HEK293 (cell line): ENCODE measurements at regions not wholly inside any gene's neighbourhood (a gene's known extent, or its start where the extent isn't known, plus 50 kb on each side); places are given as distances from the start of the nearest gene placed in this dataset.
"Not testable (repeated sequence)": the region's sequence is repeated elsewhere in the genome, so short reads cannot be mapped to it uniquely, and the experiment has no call there.

Experiments used
- CTCF ChIA-PET: fragments of 350-600 bp; formaldehyde crosslinking; extraction: SDS; loops from one replicate; lab custom pipeline; 2021; ENCODE audit warnings: antibody characterized with exemption; lab: Yijun Ruan, JAX
- POLR2A ChIA-PET: fragments of 300-600 bp; formaldehyde crosslinking; extraction: SDS; loops from one replicate; lab custom pipeline; 2020; ENCODE audit warnings: antibody characterized with exemption, inconsistent platforms; lab: Yijun Ruan, JAX
- H3K27ac ChIP-seq: fragments of 200-500 bp; sonication (Bioruptor generic); 2 replicates; pipeline ENCODE4 v1.5.1; 2014; ENCODE audit warnings: low read depth, low read length, control low read depth, inconsistent platforms; ENCODE audit errors: extremely low read depth
- H3K36me3 ChIP-seq, 2 experiments: fragments of 200-500 bp in 1 of 2; sonication (Bioruptor generic) in 1 of 2; 1 replicate in 1 of 2; 2 replicates in 1 of 2; pipeline ENCODE4 v1.5.1; 2014 to 2017; ENCODE audit warnings: inconsistent platforms in 2 of 2, low read length in 2 of 2; ENCODE audit not compliant: control insufficient read depth in 2 of 2, insufficient read depth in 1 of 2
- H3K4me1 ChIP-seq: fragments of 200-500 bp; sonication (Bioruptor generic); 2 replicates; pipeline ENCODE4 v1.5.1; 2014; ENCODE audit warnings: mild to moderate bottlenecking, low read length, inconsistent platforms; ENCODE audit not compliant: control insufficient read depth, insufficient read depth
- H3K4me3 ChIP-seq: 2 replicates; pipeline ENCODE4 v1.5.1; 2011; ENCODE audit warnings: low read depth, mild to moderate bottlenecking, control low read depth, low read length, moderate library complexity
- H3K9me3 ChIP-seq: fragments of 200-500 bp; sonication (Bioruptor generic); 2 replicates; pipeline ENCODE4 v1.5.1; 2014; ENCODE audit warnings: low read depth, low read length, inconsistent platforms; ENCODE audit not compliant: control insufficient read depth, insufficient read depth
- HOXC10 ChIP-seq: sonication (generic); formaldehyde crosslinking; IDR thresholded peaks from 2 replicates; pipeline ENCODE4 v1.8.1; 2023; ENCODE audit warnings: mild to moderate bottlenecking, missing genetic modification reagents
- KLF16 ChIP-seq: fragments of 450-650 bp; formaldehyde crosslinking; IDR thresholded peaks from 2 replicates; pipeline ENCODE4 v1.5.1; 2017; ENCODE audit warnings: missing biosample characterization, missing genetic modification characterization
- KLF17 ChIP-seq: fragments of 450-650 bp; formaldehyde crosslinking; IDR thresholded peaks from 2 replicates; pipeline ENCODE4 v1.5.1; 2016; ENCODE audit warnings: missing biosample characterization, missing genetic modification characterization
- ZBTB1 ChIP-seq: fragments of 450-650 bp; formaldehyde crosslinking; IDR thresholded peaks from 2 replicates; pipeline ENCODE4 v1.5.1; 2016; ENCODE audit warnings: missing biosample characterization, missing genetic modification characterization
- ZBTB21 ChIP-seq: fragments of 450-650 bp; formaldehyde crosslinking; IDR thresholded peaks from 2 replicates; pipeline ENCODE4 v1.5.1; 2017; ENCODE audit warnings: missing biosample characterization, missing genetic modification characterization
- ZNF155 ChIP-seq: fragments of 450-650 bp; formaldehyde crosslinking; IDR thresholded peaks from 2 replicates; pipeline ENCODE4 v1.5.1; 2016; ENCODE audit warnings: missing biosample characterization, missing genetic modification characterization
- ZNF335 ChIP-seq: fragments of 450-650 bp; formaldehyde crosslinking; conservative IDR thresholded peaks from 2 replicates; pipeline ENCODE4 v1.5.1; 2016; ENCODE audit warnings: missing biosample characterization, missing genetic modification characterization
- ZNF404 ChIP-seq: fragments of 450-650 bp; formaldehyde crosslinking; IDR thresholded peaks from 2 replicates; pipeline ENCODE4 v1.5.1; 2017; ENCODE audit warnings: missing biosample characterization, missing genetic modification characterization
- ZNF558 ChIP-seq: fragments of 450-650 bp; formaldehyde crosslinking; IDR thresholded peaks from 2 replicates; pipeline ENCODE4 v1.5.1; 2016; ENCODE audit warnings: missing biosample characterization, missing genetic modification characterization
- ZNF670 ChIP-seq: fragments of 450-650 bp; formaldehyde crosslinking; IDR thresholded peaks from 2 replicates; pipeline ENCODE4 v1.5.1; 2016; ENCODE audit warnings: missing biosample characterization, missing genetic modification characterization, low read depth
- TF ChIP-seq, protein P1 (sequence below): fragments of 450-650 bp; formaldehyde crosslinking; IDR thresholded peaks from 2 replicates; pipeline ENCODE4 v1.5.1; 2016; ENCODE audit warnings: missing biosample characterization, missing genetic modification characterization

DNA sequence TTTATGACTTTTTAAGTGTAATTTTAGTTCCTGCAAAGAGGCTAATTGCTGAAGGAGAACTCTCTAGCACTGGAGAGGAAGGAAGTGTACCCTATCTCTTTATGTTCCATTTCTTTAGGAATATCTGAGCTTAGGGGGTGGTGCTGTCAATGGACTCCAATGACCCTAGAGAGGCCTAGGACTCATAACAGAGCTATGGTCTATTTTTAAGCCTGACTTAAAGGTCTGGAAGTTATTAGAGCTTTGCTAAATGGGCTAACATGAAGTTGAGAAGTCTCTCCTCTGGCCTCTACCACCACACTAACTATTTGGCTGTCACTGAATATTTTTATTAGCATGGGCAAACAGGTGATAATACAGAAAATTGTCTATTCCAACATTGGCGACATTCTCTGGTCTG, 152.2 kb downstream of the SPATA18 start:
- TF ChIP-seq KLF17 (tag by site-specific recombination), result no peak
- Histone ChIP-seq H3K4me3 (no peak overlapping the region), H3K9me3 (no peaks in the 10 kb centered on the region), H3K27ac (no peak overlapping the region), H3K36me3 (no peaks in the 10 kb centered on the region), H3K4me1 (no peaks in the 10 kb centered on the region)
- CTCF ChIA-PET, result no interaction called here
- POLR2A ChIA-PET, result no interaction called here

GRCh38 chr4:52204921-52205320, 153.8 kb downstream of the SPATA18 start:
- Histone ChIP-seq H3K27ac (no peak overlapping the region), H3K4me1 (no peaks in the 10 kb centered on the region), H3K4me3 (no peak overlapping the region), H3K9me3 (no peaks in the 10 kb centered on the region), H3K36me3 (no peaks in the 10 kb centered on the region)
- ChIA-PET POLR2A (no interaction called here), CTCF (no interaction called here)
- no peak for TF ChIP-seq ZBTB1 (tag by site-specific recombination)
- no peak for TF ChIP-seq KLF16 (tag by site-specific recombination)
- no peak for TF ChIP-seq ZNF155 (tag by site-specific recombination)
- TF ChIP-seq, protein P1, sequence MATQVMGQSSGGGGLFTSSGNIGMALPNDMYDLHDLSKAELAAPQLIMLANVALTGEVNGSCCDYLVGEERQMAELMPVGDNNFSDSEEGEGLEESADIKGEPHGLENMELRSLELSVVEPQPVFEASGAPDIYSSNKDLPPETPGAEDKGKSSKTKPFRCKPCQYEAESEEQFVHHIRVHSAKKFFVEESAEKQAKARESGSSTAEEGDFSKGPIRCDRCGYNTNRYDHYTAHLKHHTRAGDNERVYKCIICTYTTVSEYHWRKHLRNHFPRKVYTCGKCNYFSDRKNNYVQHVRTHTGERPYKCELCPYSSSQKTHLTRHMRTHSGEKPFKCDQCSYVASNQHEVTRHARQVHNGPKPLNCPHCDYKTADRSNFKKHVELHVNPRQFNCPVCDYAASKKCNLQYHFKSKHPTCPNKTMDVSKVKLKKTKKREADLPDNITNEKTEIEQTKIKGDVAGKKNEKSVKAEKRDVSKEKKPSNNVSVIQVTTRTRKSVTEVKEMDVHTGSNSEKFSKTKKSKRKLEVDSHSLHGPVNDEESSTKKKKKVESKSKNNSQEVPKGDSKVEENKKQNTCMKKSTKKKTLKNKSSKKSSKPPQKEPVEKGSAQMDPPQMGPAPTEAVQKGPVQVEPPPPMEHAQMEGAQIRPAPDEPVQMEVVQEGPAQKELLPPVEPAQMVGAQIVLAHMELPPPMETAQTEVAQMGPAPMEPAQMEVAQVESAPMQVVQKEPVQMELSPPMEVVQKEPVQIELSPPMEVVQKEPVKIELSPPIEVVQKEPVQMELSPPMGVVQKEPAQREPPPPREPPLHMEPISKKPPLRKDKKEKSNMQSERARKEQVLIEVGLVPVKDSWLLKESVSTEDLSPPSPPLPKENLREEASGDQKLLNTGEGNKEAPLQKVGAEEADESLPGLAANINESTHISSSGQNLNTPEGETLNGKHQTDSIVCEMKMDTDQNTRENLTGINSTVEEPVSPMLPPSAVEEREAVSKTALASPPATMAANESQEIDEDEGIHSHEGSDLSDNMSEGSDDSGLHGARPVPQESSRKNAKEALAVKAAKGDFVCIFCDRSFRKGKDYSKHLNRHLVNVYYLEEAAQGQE, result no peak
- no peak for TF ChIP-seq ZBTB21 (tag by site-specific recombination)

GRCh38 chr4:52207146-52207545, 156.0 kb downstream of the SPATA18 start:
- H3K36me3 ChIP-seq, H3K4me1 ChIP-seq, H3K9me3 ChIP-seq, H3K27ac ChIP-seq, CTCF ChIA-PET, POLR2A ChIA-PET, H3K4me3 ChIP-seq: not testable (repeated sequence)

DNA sequence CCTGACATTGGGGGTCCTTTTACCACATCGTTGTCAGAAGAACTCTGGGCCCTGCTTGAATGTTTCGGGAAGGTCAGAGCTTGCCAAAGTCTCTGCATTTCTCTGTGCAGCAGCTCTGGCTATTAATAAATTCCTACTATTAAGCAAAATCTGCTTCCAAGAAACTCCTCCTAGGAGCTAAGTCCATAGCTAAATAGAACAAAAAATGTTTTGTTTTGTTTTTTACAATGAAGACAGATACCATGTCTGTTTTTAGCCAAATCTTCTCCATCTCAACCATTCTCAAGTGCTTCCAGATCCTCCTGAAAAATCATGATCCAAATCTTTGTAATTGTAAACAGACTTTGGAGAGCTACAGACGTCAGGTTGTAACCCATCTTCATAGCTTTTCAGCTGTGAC, 161.6 kb downstream of the SPATA18 start:
- ChIA-PET CTCF (no interaction called here), POLR2A (no interaction called here)
- Histone ChIP-seq H3K9me3 (no peaks in the 10 kb centered on the region), H3K36me3 (no peaks in the 10 kb centered on the region), H3K27ac (no peak overlapping the region), H3K4me3 (no peak overlapping the region), H3K4me1 (no peaks in the 10 kb centered on the region)
- TF ChIP-seq ZNF558 (tag by site-specific recombination) (no peak), ZNF670 (no peak), ZNF404 (tag by site-specific recombination) (no peak)

DNA sequence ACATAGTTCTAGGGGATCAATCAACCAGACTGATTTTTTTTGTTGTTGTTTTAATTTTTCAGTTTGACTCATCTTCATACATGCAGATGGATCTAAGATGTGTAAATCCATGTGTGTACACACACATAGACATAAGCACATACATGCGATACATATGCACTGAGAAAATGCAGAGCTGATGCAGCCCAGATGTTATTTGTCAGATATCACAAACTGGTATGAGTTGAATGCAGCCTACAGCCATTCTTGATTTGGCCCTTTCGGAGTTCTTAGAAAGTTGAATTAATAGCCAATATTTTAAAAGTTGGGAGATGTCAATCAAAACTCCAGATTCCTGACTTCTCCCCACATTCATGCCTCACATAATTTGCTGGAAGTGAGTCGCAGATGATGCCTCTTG, 180.4 kb downstream of the SPATA18 start:
- no peaks in the 10 kb centered on the region for H3K4me1 ChIP-seq
- CTCF ChIA-PET, result interaction anchor here (0.6 kb wide), 1 partner anchor 598 kb away, joined by 3 read pairs; no protein-coding TSS in a partner anchor
- TF ChIP-seq ZNF335 (tag by site-specific recombination) (no peak), HOXC10 (CRISPR knock-in tag) (no peak)
- H3K9me3 ChIP-seq, result no peaks in the 10 kb centered on the region
- no peak overlapping the region for H3K4me3 ChIP-seq
- no peaks in the 10 kb centered on the region for H3K36me3 ChIP-seq
- no peak overlapping the region for H3K27ac ChIP-seq
- POLR2A ChIA-PET, result no interaction called here
